NCI-H187 (cell line): ENCODE measurements at regions not wholly inside any gene's neighbourhood (a gene's known extent, or its start where the extent isn't known, plus 50 kb on each side); places are given as distances from the start of the nearest gene placed in this dataset.

Experiments
- DNase-seq, 2 experiments: peaks; one replicate each; lab custom pipeline; 2025; lab: John Stamatoyannopoulos, UW

GRCh38 chr2:234676783-234677450, 180.0 kb upstream of the ARL4C start:
- no peak for DNase-seq

DNA sequence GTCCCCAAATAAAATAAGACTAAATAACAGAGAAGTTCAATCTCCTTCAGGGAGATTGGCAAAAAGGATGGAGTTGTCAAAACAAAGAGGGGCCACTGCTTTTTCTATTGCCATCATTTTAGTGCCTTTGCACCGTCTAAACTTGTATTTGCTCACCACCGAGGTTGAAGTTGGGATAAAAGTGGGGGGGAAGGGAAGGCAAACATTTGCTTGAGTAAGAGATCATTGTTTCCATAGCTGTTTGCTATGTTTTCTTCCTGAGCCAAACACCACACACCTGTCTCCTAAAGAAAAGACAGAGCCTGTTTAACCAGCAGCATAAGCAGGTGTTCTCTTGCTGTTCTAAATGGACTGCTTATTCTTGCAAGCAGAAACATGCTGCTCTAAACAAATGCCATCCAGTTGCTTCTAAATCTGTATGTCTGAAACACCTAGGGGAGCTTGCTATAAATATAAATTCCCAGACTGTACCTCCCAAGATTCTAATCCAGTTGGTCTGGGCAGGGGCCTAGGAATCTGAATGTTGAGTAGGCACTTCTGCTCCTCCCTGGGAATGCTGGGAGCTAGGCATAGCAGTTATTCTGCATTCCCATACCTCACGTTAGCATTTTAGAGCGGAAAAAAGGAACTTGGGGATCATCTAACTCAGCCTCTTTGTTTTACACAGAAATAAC, 179.4 kb upstream of the ARL4C start:
- peak in 1 of 2 experiments; percentile 15 for DNase-seq

- DNase-seq = no peak
Measured at GRCh38 chr2:234674781-234675201, 177.9 kb upstream of the ARL4C start.

DNA sequence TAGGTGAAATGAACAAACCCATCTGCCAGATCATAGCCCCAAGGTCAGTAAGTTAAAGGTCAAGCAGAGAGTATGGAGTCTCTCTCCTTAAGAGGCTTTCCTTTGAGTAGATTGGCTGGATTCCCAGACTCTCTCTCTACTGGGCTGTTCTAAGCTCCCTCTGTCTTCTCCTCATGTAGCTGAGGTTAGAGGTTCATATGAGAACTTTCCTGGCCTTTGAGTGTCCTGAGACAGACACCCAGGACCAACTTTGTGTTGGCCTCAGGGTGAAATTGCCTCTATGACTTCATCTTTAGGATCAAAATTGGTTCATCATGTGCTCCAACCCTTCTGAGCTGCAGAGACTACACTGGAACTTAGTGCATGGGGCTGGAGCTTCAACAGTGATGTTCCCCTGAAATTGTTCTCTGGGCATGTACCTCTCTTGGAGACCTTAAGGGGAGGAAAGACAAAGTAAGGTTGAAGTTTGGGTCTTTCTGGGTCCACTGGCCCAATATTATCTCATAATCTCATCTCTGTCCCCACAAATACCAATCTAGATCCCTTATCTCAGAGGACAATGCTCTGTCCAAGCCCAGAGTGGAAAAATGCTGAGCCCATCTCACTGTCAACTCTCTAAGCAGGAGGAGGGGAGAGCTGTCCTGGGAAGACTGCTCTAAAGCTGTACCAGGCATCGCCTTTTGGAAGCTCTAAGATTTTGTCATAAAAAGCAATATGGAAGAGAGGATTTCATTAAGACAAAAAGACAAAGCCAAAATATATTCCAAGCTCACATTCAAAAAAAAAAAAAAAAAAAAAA, 177.3 kb upstream of the ARL4C start:
- DNase-seq = no peak

DNA sequence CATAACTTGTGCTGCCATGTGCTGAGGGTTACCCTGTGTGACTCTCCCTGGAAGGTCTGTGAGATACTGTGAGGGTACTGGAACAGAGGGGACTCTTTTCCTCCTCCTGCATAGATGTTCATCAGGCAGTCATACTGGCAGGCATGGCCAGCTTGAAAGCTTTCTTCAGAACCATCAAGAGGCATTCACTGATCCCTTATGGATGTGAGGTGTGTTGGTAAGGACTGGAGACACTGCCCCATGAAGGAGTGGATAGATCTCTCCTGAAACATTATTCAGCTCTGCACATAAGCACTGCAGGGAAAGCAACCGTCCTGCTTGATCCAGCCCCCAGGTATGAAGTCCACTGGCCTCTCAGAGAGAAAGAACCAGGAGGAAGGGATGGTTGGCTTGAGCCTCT, 176.6 kb upstream of the ARL4C start:
- no peak for DNase-seq

GRCh38 chr2:234672498-234673150, 175.7 kb upstream of the ARL4C start:
- DNase-seq = no peak

DNA sequence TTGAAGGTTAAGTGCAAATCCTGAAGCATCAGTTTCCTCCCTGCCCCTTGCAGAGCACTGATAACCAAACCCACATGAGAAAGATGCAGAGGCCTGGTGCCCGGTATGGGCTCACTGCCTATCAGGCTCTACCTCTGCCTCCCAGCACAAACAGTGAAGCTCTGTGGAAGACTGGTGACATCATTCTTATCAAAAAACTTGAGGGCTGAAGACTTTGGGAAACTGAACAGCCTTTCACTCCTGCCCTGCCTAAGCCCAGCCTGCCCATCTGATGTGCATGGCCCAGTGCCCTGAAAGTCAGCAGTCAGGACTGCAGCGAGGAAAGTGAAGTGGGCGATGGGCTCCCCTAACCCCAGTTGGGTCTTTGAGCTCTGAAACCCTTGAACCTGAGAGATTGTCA, 174.8 kb upstream of the ARL4C start:
- no peak for DNase-seq

DNA sequence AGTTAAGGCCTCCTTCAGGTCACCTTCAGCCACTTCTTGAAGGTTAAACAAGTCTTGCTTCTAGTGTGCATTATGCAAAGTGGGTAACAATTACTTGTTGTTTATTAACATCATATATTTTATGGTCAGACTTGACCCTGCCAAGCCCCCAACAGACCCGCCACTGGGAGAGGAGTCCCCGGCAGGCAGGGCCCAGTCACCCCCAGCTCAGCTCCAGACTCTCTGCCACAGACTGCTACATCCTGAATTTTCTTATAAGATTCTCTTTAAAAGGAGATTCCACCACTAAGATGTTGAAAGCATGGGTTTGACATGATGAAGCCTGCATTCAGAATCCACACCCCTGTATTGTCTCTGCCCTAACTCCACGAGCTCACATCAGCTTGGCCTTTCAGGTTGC, 174.3 kb upstream of the ARL4C start:
- no peak for DNase-seq

- DNase-seq = no peak
Measured at GRCh38 chr2:234670806-234671205, 173.9 kb upstream of the ARL4C start.

- DNase-seq = no peak
Measured at GRCh38 chr2:234670052-234670451, 173.2 kb upstream of the ARL4C start.

DNA sequence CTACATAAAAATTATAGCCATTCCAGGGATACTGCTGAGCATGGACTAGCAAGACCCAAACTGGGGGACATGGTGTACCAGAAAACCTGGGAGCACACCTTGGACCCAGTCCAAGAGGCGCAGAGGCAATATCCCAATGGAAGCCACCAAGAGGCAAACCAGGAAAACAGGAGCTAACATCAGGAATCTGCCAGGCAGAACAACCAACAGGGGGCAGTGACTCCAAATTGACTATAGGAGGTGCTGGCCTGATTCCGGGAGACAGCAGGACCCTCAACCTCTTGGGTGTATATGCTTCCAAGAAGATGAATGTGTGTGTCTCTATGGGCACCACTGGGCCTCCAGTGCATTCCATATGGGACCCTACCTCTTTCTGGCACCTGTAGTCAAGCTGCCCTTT, 172.7 kb upstream of the ARL4C start:
- no peak for DNase-seq

GRCh38 chr2:234669001-234669400, 172.1 kb upstream of the ARL4C start:
- no peak for DNase-seq

DNA sequence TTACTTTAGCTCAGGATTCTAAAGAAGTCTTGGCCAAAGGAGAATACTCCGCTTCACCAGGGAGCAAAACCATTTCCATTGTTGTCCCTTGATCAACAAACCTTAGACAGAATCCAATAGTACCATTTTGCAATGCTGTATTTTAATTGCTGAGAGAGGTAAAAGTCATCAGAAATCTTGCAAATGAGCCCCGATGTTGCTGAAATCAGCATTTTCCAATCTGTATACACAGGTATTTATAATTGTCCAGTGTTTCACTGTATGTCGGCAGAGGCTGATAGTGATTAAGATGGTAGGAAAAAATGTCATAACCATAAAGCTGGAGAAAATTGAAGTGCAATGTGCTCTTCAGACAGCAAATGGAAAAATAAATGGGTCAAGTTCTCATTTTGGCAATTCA, 170.0 kb upstream of the ARL4C start:
- DNase-seq = no peak

DNA sequence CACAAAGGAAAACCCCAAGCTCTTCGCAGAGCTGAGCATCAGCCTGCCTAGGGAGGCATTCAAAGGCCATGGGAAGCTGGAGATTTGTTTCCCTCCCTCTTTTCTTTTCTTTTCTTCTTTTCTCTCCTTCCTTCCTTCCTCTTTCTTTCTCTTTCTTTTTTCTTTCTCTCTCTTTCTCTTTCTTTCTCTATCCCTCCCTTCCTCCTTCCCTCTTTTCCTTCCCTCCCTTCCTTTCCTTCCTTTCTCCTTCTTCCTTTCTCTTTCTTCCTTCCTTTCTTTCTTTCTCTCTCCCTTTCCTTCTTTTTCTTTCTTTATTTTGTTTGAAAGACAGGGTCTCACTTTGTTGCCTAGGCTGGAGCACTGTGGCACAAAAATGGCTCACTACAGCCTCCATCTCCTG, 168.4 kb upstream of the ARL4C start:
- no peak for DNase-seq

- DNase-seq = no peak
Measured at GRCh38 chr2:234661849-234662248, 165.0 kb upstream of the ARL4C start.

DNA sequence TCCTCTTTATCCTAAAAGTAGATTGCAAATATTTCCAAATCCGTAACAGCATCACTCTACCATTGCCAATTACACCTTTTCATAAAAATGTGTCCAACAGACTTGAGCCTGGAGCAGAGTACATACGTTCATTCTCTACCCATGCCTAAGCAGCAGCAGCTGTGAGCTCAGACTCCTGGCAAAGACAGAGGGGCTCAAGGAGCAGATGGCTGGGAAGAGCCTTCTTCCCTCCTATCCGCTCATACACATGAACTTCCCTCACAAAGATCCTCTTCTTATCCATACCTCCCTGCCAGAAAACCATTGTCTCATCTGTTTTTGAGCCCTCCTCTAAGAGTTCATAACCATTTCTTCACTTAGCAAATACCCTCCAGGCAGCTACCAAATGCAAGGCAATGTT, 164.3 kb upstream of the ARL4C start:
- DNase-seq = no peak

DNA sequence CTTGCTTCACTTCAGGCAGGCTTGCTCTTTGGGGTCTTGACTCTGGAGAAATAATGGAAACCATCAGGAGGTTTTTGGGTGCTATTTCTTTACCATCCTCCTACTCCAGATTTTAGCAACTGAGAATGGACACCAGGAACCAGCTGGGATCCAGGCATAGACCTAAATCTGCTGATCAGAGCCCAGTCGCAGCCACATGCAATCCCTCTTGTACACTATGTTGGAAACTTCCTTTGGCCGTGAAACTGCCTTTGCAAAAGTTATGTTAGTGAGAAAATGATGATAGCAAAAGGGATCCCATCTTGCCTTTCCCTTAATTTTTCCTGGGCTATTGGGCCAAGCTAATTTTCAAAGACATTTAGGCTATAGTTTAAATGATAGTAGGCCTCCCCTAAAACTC, 158.8 kb upstream of the ARL4C start:
- no peak for DNase-seq

- DNase-seq = no peak
Measured at GRCh38 chr2:234650911-234651310, 154.0 kb upstream of the ARL4C start.

GRCh38 chr2:234649951-234650350, 153.1 kb upstream of the ARL4C start:
- DNase-seq = no peak

- no peak for DNase-seq
Measured at GRCh38 chr2:234643407-234643806, 146.5 kb upstream of the ARL4C start.

DNA sequence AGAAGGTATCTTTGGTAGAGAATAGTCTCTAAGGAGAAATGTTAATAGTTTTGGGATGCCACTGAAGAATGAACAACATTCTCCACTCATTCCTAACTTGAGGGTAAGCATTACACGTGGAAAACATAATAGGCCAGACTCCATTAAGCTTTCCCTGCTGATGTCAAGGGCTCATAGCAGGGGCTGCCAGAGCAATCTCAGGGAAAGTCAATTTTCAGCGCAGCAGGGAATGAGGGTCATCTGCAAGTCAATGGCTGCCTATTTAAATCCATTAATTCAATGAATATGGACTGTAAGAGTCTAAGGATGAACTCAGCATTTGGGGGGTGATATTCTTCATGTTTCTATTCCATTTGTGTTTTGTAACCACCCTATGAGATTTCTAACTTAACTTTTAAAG, 144.2 kb upstream of the ARL4C start:
- DNase-seq = no peak

DNA sequence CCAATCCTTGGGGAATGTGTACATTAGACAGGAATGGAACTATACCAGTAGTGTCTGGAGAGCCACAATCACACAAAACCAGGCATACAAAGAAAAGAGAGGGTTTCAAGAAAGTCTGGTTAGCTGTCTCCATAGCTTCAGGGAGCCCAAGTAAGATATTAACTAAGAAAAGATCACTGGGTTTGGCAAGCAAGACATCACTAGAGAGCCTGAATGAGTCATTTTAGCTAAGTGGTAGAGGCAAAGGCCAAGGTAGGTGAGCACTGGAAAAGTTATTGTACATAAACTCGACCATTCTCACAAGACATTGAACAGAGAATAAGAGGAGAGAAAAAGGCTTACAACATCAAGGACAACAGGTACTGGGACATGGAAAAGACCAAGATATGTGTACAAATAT, 143.8 kb upstream of the ARL4C start:
- no peak for DNase-seq

DNA sequence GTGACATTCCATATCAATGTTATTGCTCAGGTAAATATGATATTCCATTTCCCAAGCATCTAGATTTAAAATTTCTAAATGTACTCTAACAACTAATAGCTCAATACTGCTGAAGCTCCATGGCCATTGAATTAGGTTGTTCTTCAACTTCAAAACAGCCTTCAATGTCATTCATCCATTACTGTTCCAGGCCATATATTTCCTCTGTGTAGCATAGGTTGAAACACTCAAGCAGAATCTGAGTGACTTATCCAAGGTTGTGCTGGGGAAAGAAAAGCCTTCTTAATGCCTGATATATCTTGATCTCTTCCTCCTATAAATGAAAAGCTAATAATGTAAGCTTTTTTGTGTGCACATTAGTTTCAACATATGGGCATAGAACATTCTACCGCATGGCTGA, 142.1 kb upstream of the ARL4C start:
- peak in 1 of 2 experiments; percentile 3 for DNase-seq
